ENCODE measurements at regions not wholly inside any gene's neighbourhood (a gene's known extent, or its start where the extent isn't known, plus 50 kb on each side); places are given as distances from the start of the nearest gene placed in this dataset.

GRCh38 chr5:67257500-67257899, 60.9 kb upstream of the CD180 start:
- CTCF ChIA-PET = no interaction called here
- no peaks in the 10 kb centered on the region for H4K20me1 ChIP-seq (ENCODE audit: insufficient read depth)
- TF ChIP-seq CHD2 (IDR thresholded peaks at IDR 0.05; ENCODE audit: low read length, partially characterized antibody) (no peak), NFIC (IDR thresholded peaks at IDR 0.05; ENCODE audit: borderline replicate concordance) (no peak), PBX3 (IDR thresholded peaks at IDR 0.05) (no peak), USF1 (IDR thresholded peaks at IDR 0.05; ENCODE audit: borderline replicate concordance, low read depth) (no peak), SMC3 (IDR thresholded peaks at IDR 0.05; ENCODE audit: low read depth, low read length) (no peak), REST (IDR thresholded peaks at IDR 0.05; ENCODE audit: low read depth, low read length) (no peak), GABPA (IDR thresholded peaks at IDR 0.05; ENCODE audit: low read depth) (no peak), NRF1 (IDR thresholded peaks at IDR 0.05; ENCODE audit: low read depth, low read length) (no peak), IRF3 (IDR thresholded peaks at IDR 0.05; ENCODE audit: low read depth, low read length) (no peak), GATA2 (CRISPR knock-in tag; IDR thresholded peaks at IDR 0.05) (no peak), EP300 (IDR thresholded peaks at IDR 0.05; ENCODE audit: borderline replicate concordance in 1 of 2, low read depth in 1 of 2, low read length in 1 of 2) (no peak), RCOR1 (IDR thresholded peaks at IDR 0.05; ENCODE audit: low read length) (no peak), FOSL2 (IDR thresholded peaks at IDR 0.05; ENCODE audit: borderline replicate concordance, low read depth) (no peak), YY1 (IDR thresholded peaks at IDR 0.05; ENCODE audit: low read depth) (no peak), TEAD4 (IDR thresholded peaks at IDR 0.05; ENCODE audit: borderline replicate concordance, insufficient read depth) (no peak)
- no peaks in the 10 kb centered on the region for H3K27me3 ChIP-seq (ENCODE audit: insufficient read depth)
- no peaks in the 10 kb centered on the region for H3K79me2 ChIP-seq (ENCODE audit: insufficient read depth)
- POLR2A ChIA-PET = no interaction called here
- H3K4me1 ChIP-seq (ENCODE audit: control insufficient read depth in 1 of 2, insufficient read depth in 2 of 2, low read depth in 1 of 2, low read length in 1 of 2) = peaks cover 0 to 7% of the 10 kb centered on the region in 2 experiments; a peak in 1 of 4 replicates
- H3K9ac ChIP-seq = no peak overlapping the region
- H3K27ac ChIP-seq (ENCODE audit: low read depth in 2 of 2, low read length in 1 of 2) = no peak overlapping the region
- 83% methylated on average over 2 of the region's 2 CpGs for WGBS (ENCODE audit: low lambda C conversion rate)
- H3K9me3 ChIP-seq = no peaks in the 10 kb centered on the region
- no peaks in the 10 kb centered on the region for H3F3A ChIP-seq (replicated peaks; ENCODE audit: insufficient read depth)
- no peaks in the 10 kb centered on the region for H3K9me2 ChIP-seq
- H2AFZ ChIP-seq (ENCODE audit: low read depth) = no peak overlapping the region
- H3K36me3 ChIP-seq (replicated peaks in 1 of 2; ENCODE audit: control insufficient read depth in 1 of 2, insufficient read depth in 2 of 2, low read length in 1 of 2) = no peaks in the 10 kb centered on the region
- H3K4me3 ChIP-seq (ENCODE audit: low read depth in 2 of 2, low read length in 1 of 2) = no peak overlapping the region
- no peak for DNase-seq
- no peak overlapping the region for H3K4me2 ChIP-seq
